K562 (cell line): ENCODE measurements at regions not wholly inside any gene's neighbourhood (a gene's known extent, or its start where the extent isn't known, plus 50 kb on each side); places are given as distances from the start of the nearest gene placed in this dataset.

Experiments used
- ATAC-seq: fragments of 200-7000 bp; cut with Tn5 transposase; 3 replicates; pipeline ENCODE4 v1.9.1; 2020; ENCODE audit warnings: moderate library complexity
- BruUV-seq: library from RNA; stranded (reverse); fragments of 400-500 nt; replicated peaks from 2 replicates; lab custom pipeline; 2021; lab: Mats Ljungman, UMichigan
- CTCF ChIA-PET: fragments of 300-600 bp; formaldehyde crosslinking; extraction: SDS; loops from one replicate; lab custom pipeline; 2021; ENCODE audit warnings: low intra/inter-chr PET ratio; lab: Yijun Ruan, JAX
- POLR2A ChIA-PET: fragments of 300-600, 350-650 bp; sonication (Branson Sonifier 250); formaldehyde crosslinking; extraction: SDS; loops from one replicate; lab custom pipeline; 2021; ENCODE audit warnings: antibody characterized with exemption, inconsistent platforms; lab: Yijun Ruan, JAX
- DNase-seq, 4 experiments: peaks; one replicate each; pipeline versions ENCODE4 v3.0.0 to v3.0.0-alpha.2; 2011 to 2018; ENCODE audit warnings: low spot score in 3 of 4, mixed read lengths in 3 of 4; ENCODE audit errors: extremely low read depth in 1 of 4
- FAIRE-seq: peaks from 2 replicates; lab custom pipeline; 2011; peaks lifted over from hg19 to GRCh38; lab: Jason Lieb, UNC
- H2AFZ ChIP-seq: 2 replicates; pipeline ENCODE4 v1.6.0; 2011; ENCODE audit warnings: low read depth, low read length, control low read depth, inconsistent platforms
- H3K27ac ChIP-seq: fragments of 200-600 bp; 3 replicates; pipeline ENCODE4 v1.8.0; 2011; ENCODE audit warnings: low read depth, mild to moderate bottlenecking, control low read depth, inconsistent platforms, low read length, moderate library complexity, mixed read lengths; ENCODE audit errors: extremely low read depth
- H3K27me3 ChIP-seq, 2 experiments: fragments of 300-600 bp in 1 of 2; 2 replicates in 1 of 2; 3 replicates in 1 of 2; pipeline versions ENCODE4 v1.6.0 to v1.8.0; 2011; ENCODE audit warnings: inconsistent platforms in 2 of 2, low read length in 2 of 2, mild to moderate bottlenecking in 1 of 2, mixed read lengths in 1 of 2, moderate library complexity in 1 of 2; ENCODE audit not compliant: control insufficient read depth in 2 of 2, insufficient read depth in 2 of 2
- H3K36me3 ChIP-seq: fragments of 300-600 bp; 3 replicates; pipeline ENCODE4 v1.8.0; 2011; ENCODE audit warnings: mild to moderate bottlenecking, low read length, inconsistent platforms; ENCODE audit not compliant: control insufficient read depth, insufficient read depth
- H3K4me1 ChIP-seq, 2 experiments: fragments of 200-600 bp in 1 of 2; replicated peaks in 1 of 2; 2 replicates in 1 of 2; 3 replicates in 1 of 2; pipeline versions ENCODE4 v1.5.1 to v1.8.0; 2011; ENCODE audit warnings: inconsistent platforms in 2 of 2, low read length in 2 of 2, mild to moderate bottlenecking in 1 of 2, mixed read lengths in 1 of 2, moderate library complexity in 1 of 2; ENCODE audit not compliant: control insufficient read depth in 2 of 2, insufficient read depth in 2 of 2
- H3K4me2 ChIP-seq: 2 replicates; pipeline ENCODE4 v1.6.1; 2011; ENCODE audit warnings: low read length, control low read depth, inconsistent platforms, mixed read lengths; ENCODE audit not compliant: insufficient read depth
- H3K4me3 ChIP-seq: fragments of 200-600 bp; sonication (generic), shearing (Covaris generic); 2 replicates; pipeline ENCODE4 v1.5.1; 2016; ENCODE audit warnings: control low read depth, inconsistent platforms
- H3K79me2 ChIP-seq: fragments of 200-600 bp; 3 replicates; pipeline ENCODE4 v1.8.0; 2011; ENCODE audit warnings: low read length, inconsistent platforms; ENCODE audit not compliant: control insufficient read depth, insufficient read depth
- H3K9ac ChIP-seq, 2 experiments: 2 replicates each; pipeline versions ENCODE4 v1.6.0 to v1.6.1; 2011; ENCODE audit warnings: low read depth in 2 of 2, low read length in 2 of 2, control low read depth in 1 of 2, inconsistent platforms in 1 of 2, mild to moderate bottlenecking in 1 of 2, mixed read lengths in 1 of 2; ENCODE audit not compliant: insufficient read depth in 1 of 2
- H3K9me1 ChIP-seq: one replicate; pipeline ENCODE4 v1.6.0; 2011; ENCODE audit warnings: inconsistent platforms, mild to moderate bottlenecking, low read length, moderate library complexity; ENCODE audit not compliant: control insufficient read depth, insufficient read depth
- H3K9me3 ChIP-seq: replicated peaks from 2 replicates; pipeline ENCODE4 v1.5.1; 2011; ENCODE audit warnings: low read depth, low read length, inconsistent platforms; ENCODE audit not compliant: control insufficient read depth, insufficient read depth
- H4K20me1 ChIP-seq: replicated peaks from 2 replicates; pipeline ENCODE4 v1.6.1; 2011; ENCODE audit warnings: low read length, inconsistent platforms, mixed read lengths; ENCODE audit not compliant: control insufficient read depth, insufficient read depth
- CBX2 ChIP-seq: fragments of 200-600 bp; sonication (generic); IDR thresholded peaks from one replicate; pipeline ENCODE4 v1.6.1; 2012; ENCODE audit warnings: mild to moderate bottlenecking, low read length, inconsistent platforms; ENCODE audit not compliant: insufficient read depth, poor library complexity, severe bottlenecking
- DPF2 ChIP-seq: fragments of 450-650 bp; IDR thresholded peaks from 2 replicates; pipeline ENCODE4 v1.6.1; 2016
- ELF2 ChIP-seq: fragments of 250-450 bp; sonication (Bioruptor Pico); IDR thresholded peaks from 2 replicates; pipeline ENCODE4 v1.5.0; 2021; ENCODE audit warnings: mild to moderate bottlenecking
- HMG20A ChIP-seq: fragments of 450-650 bp; formaldehyde crosslinking; conservative IDR thresholded peaks from 2 replicates; pipeline ENCODE4 v1.4.0; 2020; ENCODE audit warnings: mild to moderate bottlenecking, mixed read lengths
- KHSRP ChIP-seq: fragments of 450-650 bp; IDR thresholded peaks from 2 replicates; pipeline ENCODE4 v1.6.1; 2017
- LEF1 ChIP-seq: fragments of 450-650 bp; IDR thresholded peaks from 2 replicates; pipeline ENCODE4 v1.6.1; 2016; ENCODE audit warnings: mild to moderate bottlenecking
- MCM3 ChIP-seq: fragments of 450-650 bp; IDR thresholded peaks from 2 replicates; pipeline ENCODE4 v1.6.1; 2016
- NEUROD1 ChIP-seq: fragments of 150-350 bp; IDR thresholded peaks from 2 replicates; pipeline ENCODE4 v1.6.1; 2014; ENCODE audit warnings: borderline replicate concordance, low read length, low read depth; ENCODE audit not compliant: partially characterized antibody
- PHB ChIP-seq: fragments of 250-450 bp; sonication (Bioruptor Pico); IDR thresholded peaks from 2 replicates; pipeline ENCODE4 v1.5.0; 2021
- PHF20 ChIP-seq: fragments of 450-650 bp; IDR thresholded peaks from 2 replicates; pipeline ENCODE4 v1.6.1; 2018; ENCODE audit not compliant: partially characterized antibody
- RAD21 ChIP-seq, 2 experiments: fragments of 250-450 bp in 1 of 2; fragments of 450-650 bp in 1 of 2; sonication (Bioruptor Pico) in 1 of 2; formaldehyde crosslinking in 1 of 2; IDR thresholded peaks in 1 of 2; conservative IDR thresholded peaks in 1 of 2; 2 replicates each; pipeline versions ENCODE4 v1.4.0 to v1.8.0; 2020 to 2022; ENCODE audit warnings: mild to moderate bottlenecking in 2 of 2, moderate library complexity in 1 of 2
- SPI1 ChIP-seq: IDR thresholded peaks from 2 replicates; pipeline ENCODE4 v1.6.1; 2011; ENCODE audit warnings: low read depth, low read length, control low read depth, borderline replicate concordance
- ZNF197 ChIP-seq: fragments of 200-800 bp; sonication (Bioruptor generic); IDR thresholded peaks from 2 replicates; pipeline ENCODE4 v1.6.1; 2016; ENCODE audit warnings: low read depth, missing genetic modification characterization, missing compliant biosample characterization
- ZNF324 ChIP-seq: fragments of 250-450 bp; sonication (Bioruptor Pico); IDR thresholded peaks from 2 replicates; pipeline ENCODE4 v1.4.0; 2020; ENCODE audit warnings: mild to moderate bottlenecking
- ZNF707 ChIP-seq: fragments of 250-450 bp; sonication (Bioruptor Pico); conservative IDR thresholded peaks from 2 replicates; pipeline ENCODE4 v1.8.0; 2022; ENCODE audit warnings: inconsistent platforms, mild to moderate bottlenecking, moderate library complexity
- WGBS: fragments of 100-300 bp; shearing (Covaris generic); methylation state at CpG from one replicate; pipeline ENCODE4 v1.1.6; 2016; ENCODE audit warnings: low coverage, mixed read lengths; ENCODE audit not compliant: insufficient coverage; ENCODE audit errors: missing lambda C conversion rate; 5-methylcytosine and 5-hydroxymethylcytosine counted together
- in situ Hi-C: fragments of 300-500 bp; cut with MboI; formaldehyde crosslinking; loops from 4 replicates; pipeline ENCODE4 v1.15.0; 2018; ENCODE audit warnings: inconsistent platforms, mixed read lengths
- intact Hi-C: fragments of 100-400 bp; cut with micrococcal nuclease; formaldehyde crosslinking; loops from 2 replicates; pipeline ENCODE4 v1.14.2; 2022
- TF ChIP-seq, protein P1 (sequence below): fragments of 250-450 bp; sonication (Bioruptor Pico); IDR thresholded peaks from 2 replicates; pipeline ENCODE4 v1.5.0; 2020; ENCODE audit warnings: mild to moderate bottlenecking
- TF ChIP-seq, protein P2 (sequence below): sonication (generic); formaldehyde crosslinking; IDR thresholded peaks from 2 replicates; pipeline ENCODE4 v1.8.0; 2022; ENCODE audit warnings: missing genetic modification reagents, mild to moderate bottlenecking, moderate library complexity, borderline replicate concordance
- TF ChIP-seq, protein P3 (sequence below): IDR thresholded peaks from 2 replicates; pipeline ENCODE4 v1.6.1; 2011; ENCODE audit warnings: borderline replicate concordance, low read depth, mild to moderate bottlenecking, moderate library complexity, low read length; ENCODE audit not compliant: insufficient read depth, poor library complexity, severe bottlenecking

DNA sequence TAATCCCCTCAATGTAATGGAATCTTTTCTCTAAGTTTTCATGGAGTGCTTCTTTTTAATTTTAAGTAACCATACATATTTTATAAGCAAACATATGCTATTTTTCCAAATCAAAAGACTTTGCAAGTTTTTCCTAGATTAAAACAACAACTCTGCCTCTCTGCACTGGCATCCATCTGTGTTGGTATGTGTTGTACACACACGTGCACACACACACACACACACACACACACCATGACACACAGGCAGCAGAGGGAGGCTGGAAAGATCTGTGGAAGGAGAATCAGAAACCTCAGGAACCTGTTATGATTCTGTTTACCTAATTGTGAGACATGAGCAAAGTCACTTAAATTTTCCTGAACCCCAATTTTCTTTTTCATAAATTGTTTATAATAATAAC is 295.0 kb upstream of the PRDM1 start:
- Histone ChIP-seq H3K9me3 (no peaks in the 10 kb centered on the region), H3K36me3 (no peaks in the 10 kb centered on the region), H3K27me3 (no peaks in the 10 kb centered on the region; a peak in 1 of 5 replicates), H3K9ac (no peak overlapping the region), H2AFZ (no peak overlapping the region), H4K20me1 (no peaks in the 10 kb centered on the region), H3K79me2 (no peaks in the 10 kb centered on the region), H3K4me3 (no peak overlapping the region), H3K27ac (no peak overlapping the region), H3K9me1 (no peaks in the 10 kb centered on the region), H3K4me2 (no peak overlapping the region), H3K4me1 (peaks cover 0 to 4% of the 10 kb centered on the region in 2 experiments; a peak in 1 of 5 replicates)
- DNase-seq (no peak), ATAC-seq (no peak), FAIRE-seq (no peak)
- TF ChIP-seq SPI1, result no peak
- TF ChIP-seq ZNF197 (CRISPR knock-in tag), result no peak
- TF ChIP-seq MCM3, result no peak
- TF ChIP-seq, protein P1, sequence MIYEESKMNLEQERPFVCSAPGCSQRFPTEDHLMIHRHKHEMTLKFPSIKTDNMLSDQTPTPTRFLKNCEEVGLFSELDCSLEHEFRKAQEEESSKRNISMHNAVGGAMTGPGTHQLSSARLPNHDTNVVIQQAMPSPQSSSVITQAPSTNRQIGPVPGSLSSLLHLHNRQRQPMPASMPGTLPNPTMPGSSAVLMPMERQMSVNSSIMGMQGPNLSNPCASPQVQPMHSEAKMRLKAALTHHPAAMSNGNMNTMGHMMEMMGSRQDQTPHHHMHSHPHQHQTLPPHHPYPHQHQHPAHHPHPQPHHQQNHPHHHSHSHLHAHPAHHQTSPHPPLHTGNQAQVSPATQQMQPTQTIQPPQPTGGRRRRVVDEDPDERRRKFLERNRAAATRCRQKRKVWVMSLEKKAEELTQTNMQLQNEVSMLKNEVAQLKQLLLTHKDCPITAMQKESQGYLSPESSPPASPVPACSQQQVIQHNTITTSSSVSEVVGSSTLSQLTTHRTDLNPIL, result no peak
- TF ChIP-seq HMG20A, result no peak
- TF ChIP-seq ELF2 (CRISPR knock-in tag), result no peak
- TF ChIP-seq CBX2, result no peak
- TF ChIP-seq RAD21 (CRISPR knock-in tag; conservative IDR thresholded peaks at IDR 0.05 in 1 of 2, IDR thresholded peaks at IDR 0.05 in 1 of 2), result no peak
- no peak for TF ChIP-seq KHSRP
- no peak for TF ChIP-seq PHF20
- no peak for TF ChIP-seq NEUROD1
- no peak for TF ChIP-seq DPF2
- TF ChIP-seq LEF1, result no peak
- TF ChIP-seq PHB (CRISPR knock-in tag), result no peak
- TF ChIP-seq, protein P2, sequence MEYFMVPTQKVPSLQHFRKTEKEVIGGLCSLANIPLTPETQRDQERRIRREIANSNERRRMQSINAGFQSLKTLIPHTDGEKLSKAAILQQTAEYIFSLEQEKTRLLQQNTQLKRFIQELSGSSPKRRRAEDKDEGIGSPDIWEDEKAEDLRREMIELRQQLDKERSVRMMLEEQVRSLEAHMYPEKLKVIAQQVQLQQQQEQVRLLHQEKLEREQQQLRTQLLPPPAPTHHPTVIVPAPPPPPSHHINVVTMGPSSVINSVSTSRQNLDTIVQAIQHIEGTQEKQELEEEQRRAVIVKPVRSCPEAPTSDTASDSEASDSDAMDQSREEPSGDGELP (CRISPR knock-in tag), result no peak
- TF ChIP-seq ZNF707 (CRISPR knock-in tag), result no peak
- TF ChIP-seq, protein P3, sequence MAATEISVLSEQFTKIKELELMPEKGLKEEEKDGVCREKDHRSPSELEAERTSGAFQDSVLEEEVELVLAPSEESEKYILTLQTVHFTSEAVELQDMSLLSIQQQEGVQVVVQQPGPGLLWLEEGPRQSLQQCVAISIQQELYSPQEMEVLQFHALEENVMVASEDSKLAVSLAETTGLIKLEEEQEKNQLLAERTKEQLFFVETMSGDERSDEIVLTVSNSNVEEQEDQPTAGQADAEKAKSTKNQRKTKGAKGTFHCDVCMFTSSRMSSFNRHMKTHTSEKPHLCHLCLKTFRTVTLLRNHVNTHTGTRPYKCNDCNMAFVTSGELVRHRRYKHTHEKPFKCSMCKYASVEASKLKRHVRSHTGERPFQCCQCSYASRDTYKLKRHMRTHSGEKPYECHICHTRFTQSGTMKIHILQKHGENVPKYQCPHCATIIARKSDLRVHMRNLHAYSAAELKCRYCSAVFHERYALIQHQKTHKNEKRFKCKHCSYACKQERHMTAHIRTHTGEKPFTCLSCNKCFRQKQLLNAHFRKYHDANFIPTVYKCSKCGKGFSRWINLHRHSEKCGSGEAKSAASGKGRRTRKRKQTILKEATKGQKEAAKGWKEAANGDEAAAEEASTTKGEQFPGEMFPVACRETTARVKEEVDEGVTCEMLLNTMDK, result no peak
- TF ChIP-seq ZNF324 (CRISPR knock-in tag), result no peak
- BruUV-seq, result no TSS peak
- in situ Hi-C loops (no loop called here), intact Hi-C loops (no loop called here)
- CTCF ChIA-PET, result no interaction called here
- POLR2A ChIA-PET, result no interaction called here
- 14% methylated on average over 1 of the region's 1 CpG for WGBS
